Endothelial cell of umbilical vein (primary cell): ENCODE measurements at regions not wholly inside any gene's neighbourhood (a gene's known extent, or its start where the extent isn't known, plus 50 kb on each side); places are given as distances from the start of the nearest gene placed in this dataset.

Experiments
- BruUV-seq: library from RNA; stranded (reverse); fragments of 400-500 nt; replicated peaks from 2 replicates; lab custom pipeline; 2021; lab: Mats Ljungman, UMichigan
- CTCF ChIA-PET: fragments of 300-600, 350-600 bp; sonication (Branson Sonifier 250); formaldehyde crosslinking; loops from one replicate; lab custom pipeline; 2021; ENCODE audit warnings: antibody characterized with exemption, inconsistent platforms; lab: Charles Lee
- POLR2A ChIA-PET: fragments of 300-600, 350-600 bp; sonication (Branson Sonifier 250); formaldehyde crosslinking; loops from one replicate; lab custom pipeline; 2021; ENCODE audit warnings: antibody characterized with exemption, inconsistent platforms; lab: Charles Lee
- DNase-seq: peaks from one replicate; pipeline ENCODE4 v3.0.0-alpha.2; 2011; ENCODE audit warnings: low read depth, low spot score
- FAIRE-seq: peaks from 2 replicates; lab custom pipeline; 2011; peaks lifted over from hg19 to GRCh38; lab: Jason Lieb, UNC
- H2AFZ ChIP-seq: 2 replicates; pipeline ENCODE4 v1.6.0; 2012; ENCODE audit warnings: low read depth, low read length, control low read depth, inconsistent platforms
- H3K27ac ChIP-seq: 2 replicates; pipeline ENCODE4 v1.5.1; 2011; ENCODE audit warnings: low read depth, mild to moderate bottlenecking, control low read depth, low read length, moderate library complexity; ENCODE audit not compliant: insufficient read depth
- H3K27me3 ChIP-seq, 2 experiments: 2 replicates each; pipeline versions ENCODE4 v1.6.0 to v1.6.1; 2011; ENCODE audit warnings: low read length in 2 of 2, mixed read lengths in 1 of 2; ENCODE audit not compliant: control insufficient read depth in 2 of 2, insufficient read depth in 2 of 2
- H3K36me3 ChIP-seq, 2 experiments: 2 replicates in 1 of 2; 3 replicates in 1 of 2; pipeline ENCODE4 v1.5.1; 2011; ENCODE audit warnings: low read length in 2 of 2, mild to moderate bottlenecking in 1 of 2, moderate library complexity in 1 of 2; ENCODE audit not compliant: control insufficient read depth in 2 of 2, insufficient read depth in 2 of 2; ENCODE audit errors: extremely low read depth in 1 of 2
- H3K4me1 ChIP-seq: 3 replicates; pipeline ENCODE4 v1.5.1; 2011; ENCODE audit warnings: mild to moderate bottlenecking, low read length; ENCODE audit not compliant: control insufficient read depth, insufficient read depth; ENCODE audit errors: extremely low read depth
- H3K4me2 ChIP-seq: 2 replicates; pipeline ENCODE4 v1.6.1; 2011; ENCODE audit warnings: low read length, control low read depth, mixed read lengths; ENCODE audit not compliant: insufficient read depth
- H3K4me3 ChIP-seq, 3 experiments: fragments of 200-600 bp in 1 of 3; sonication (generic), shearing (Covaris generic) in 1 of 3; replicated peaks in 1 of 3; 2 replicates each; pipeline ENCODE4 v1.5.1; 2011 to 2016; ENCODE audit warnings: control low read depth in 3 of 3, low read length in 3 of 3, mild to moderate bottlenecking in 2 of 3, inconsistent platforms in 1 of 3, low read depth in 1 of 3, moderate library complexity in 1 of 3; ENCODE audit not compliant: insufficient read depth in 1 of 3
- H3K79me2 ChIP-seq: 2 replicates; pipeline ENCODE4 v1.6.0; 2012; ENCODE audit warnings: low read length, inconsistent platforms; ENCODE audit not compliant: control insufficient read depth, insufficient read depth
- H3K9ac ChIP-seq: replicated peaks from 2 replicates; pipeline ENCODE3; 2011; ENCODE audit warnings: low read length, control low read depth; ENCODE audit not compliant: insufficient read depth; ENCODE audit errors: extremely low read depth
- H3K9me1 ChIP-seq: replicated peaks from 3 replicates; pipeline ENCODE4 v1.6.0; 2011; ENCODE audit warnings: mild to moderate bottlenecking, low read length; ENCODE audit not compliant: control insufficient read depth, insufficient read depth; ENCODE audit errors: extremely low read depth
- H3K9me3 ChIP-seq: replicated peaks from 2 replicates; pipeline ENCODE4 v1.5.1; 2012; ENCODE audit warnings: low read length, inconsistent platforms; ENCODE audit not compliant: control insufficient read depth, insufficient read depth
- H4K20me1 ChIP-seq: replicated peaks from 2 replicates; pipeline ENCODE3; 2011; ENCODE audit warnings: mild to moderate bottlenecking, low read length; ENCODE audit not compliant: control insufficient read depth, insufficient read depth; ENCODE audit errors: extremely low read depth
- CTCF ChIP-seq, 2 donors: IDR thresholded peaks; 1 replicate in 1 of 2; 2 replicates in 1 of 2; pipeline ENCODE4 v1.5.1; 2011; ENCODE audit warnings: low read length in 2 of 2, mild to moderate bottlenecking in 2 of 2, moderate library complexity in 2 of 2, control low read depth in 1 of 2, inconsistent platforms in 1 of 2, low read depth in 1 of 2; ENCODE audit not compliant: insufficient read depth in 1 of 2; ENCODE audit errors: extremely low read depth in 1 of 2
- EZH2 ChIP-seq: IDR thresholded peaks from 2 replicates; pipeline ENCODE4 v1.6.1; 2012; ENCODE audit warnings: borderline replicate concordance, low read depth, mild to moderate bottlenecking, moderate library complexity, low read length, inconsistent platforms; ENCODE audit not compliant: severe bottlenecking
- FOS ChIP-seq: IDR thresholded peaks from 2 replicates; pipeline ENCODE4 v1.6.1; 2011; ENCODE audit warnings: mild to moderate bottlenecking, low read length, moderate library complexity, borderline replicate concordance; ENCODE audit not compliant: insufficient read depth
- GATA2 ChIP-seq: IDR thresholded peaks from 2 replicates; pipeline ENCODE4 v1.7.0; 2011; ENCODE audit warnings: low read depth, mild to moderate bottlenecking, moderate library complexity, mixed read lengths, low read length; ENCODE audit not compliant: insufficient read length, insufficient read depth
- JUN ChIP-seq: IDR thresholded peaks from 2 replicates; pipeline ENCODE4 v1.6.1; 2011; ENCODE audit warnings: borderline replicate concordance, low read depth; ENCODE audit not compliant: insufficient read length, insufficient read depth
- MAX ChIP-seq: IDR thresholded peaks from 2 replicates; pipeline ENCODE4 v1.6.1; 2011; ENCODE audit not compliant: insufficient read depth, insufficient read length
- MYC ChIP-seq: IDR thresholded peaks from one replicate; pipeline ENCODE4 v1.6.1; 2011; ENCODE audit warnings: mild to moderate bottlenecking, low read depth, low read length
- POLR2A ChIP-seq: IDR thresholded peaks from 2 replicates; pipeline ENCODE4 v1.6.1; 2012; ENCODE audit warnings: low read depth, mild to moderate bottlenecking, control low read depth, low read length
- POLR2AphosphoS5 ChIP-seq: IDR thresholded peaks from 2 replicates; pipeline ENCODE4 v1.6.1; 2012; ENCODE audit warnings: low read depth, mild to moderate bottlenecking, control low read depth, low read length, moderate library complexity; ENCODE audit not compliant: insufficient read depth
- dilution Hi-C: fragments of 300-500 bp; cut with MboI; formaldehyde crosslinking; loops from one replicate; pipeline ENCODE4 v1.15.0; 2019; ENCODE audit warnings: low sequenced_read_pairs; ENCODE audit not compliant: extremely low pct_ligation_motif_present
- intact Hi-C: fragments of 100-400 bp; cut with micrococcal nuclease; formaldehyde crosslinking; loops from one replicate; pipeline ENCODE4 v1.10.0; 2022

- peak; percentile 87 for FAIRE-seq
- no peaks in the 10 kb centered on the region for H3K9me3 ChIP-seq
- peak overlapping the region; percentile 91 for H3K27ac ChIP-seq
- H3K9ac ChIP-seq, result peak overlapping the region; percentile 48
- no peak for TF ChIP-seq MAX
- TF ChIP-seq POLR2AphosphoS5, result peak; percentile 74
- peak; percentile 83 for TF ChIP-seq FOS
- no peak for TF ChIP-seq EZH2
- peak; percentile 66 for TF ChIP-seq JUN
- TF ChIP-seq GATA2, result peak; percentile 75
- TF ChIP-seq POLR2A, result peak; percentile 58
- no peak for TF ChIP-seq CTCF (IDR thresholded peaks at IDR 0.05; ENCODE audit: extremely low read depth in 1 of 2, insufficient read depth in 1 of 2, low read depth in 1 of 2, low read length in 2 of 2)
- no peak for TF ChIP-seq MYC
- ChIA-PET CTCF (interaction anchor here (1.0 to 1.9 kb wide), 2 partner anchors 10 to 68 kb away, joined by 3 to 6 read pairs; no protein-coding TSS in a partner anchor), POLR2A (interaction anchor here (0.6 to 2.1 kb wide), 2 partner anchors 13 to 40 kb away, joined by 3 to 7 read pairs; no protein-coding TSS in a partner anchor)
- BruUV-seq, result no TSS peak
- intact Hi-C loops (loop anchor here (1.0 to 5.0 kb wide), 7 partner anchors 9 to 244 kb away; partner anchors contain the start of gene MYLIP), dilution Hi-C loops (no loop called here)
- no peaks in the 10 kb centered on the region for H4K20me1 ChIP-seq
- H3K4me3 ChIP-seq, result no peak overlapping the region
- H3K9me1 ChIP-seq, result no peaks in the 10 kb centered on the region
- H2AFZ ChIP-seq, result peak overlapping the region; percentile 72
- DNase-seq, result peak; percentile 92
- no peaks in the 10 kb centered on the region for H3K36me3 ChIP-seq
- no peaks in the 10 kb centered on the region for H3K27me3 ChIP-seq
- H3K4me2 ChIP-seq, result peak overlapping the region; percentile 64
- H3K79me2 ChIP-seq, result no peaks in the 10 kb centered on the region
- H3K4me1 ChIP-seq, result peaks cover 20% of the 10 kb centered on the region
Measured at GRCh38 chr6:15962449-15962764, 166.5 kb upstream of the MYLIP start.
